GM12891 (cell line): ENCODE measurements at regions not wholly inside any gene's neighbourhood (a gene's known extent, or its start where the extent isn't known, plus 50 kb on each side); places are given as distances from the start of the nearest gene placed in this dataset.

Experiments used
- DNase-seq: peaks from one replicate; pipeline ENCODE4 v3.0.0; 2011; ENCODE audit warnings: low spot score; ENCODE audit not compliant: insufficient read length
- FAIRE-seq: peaks from 2 replicates; lab custom pipeline; 2011; peaks lifted over from hg19 to GRCh38; lab: Jason Lieb, UNC
- PAX5 ChIP-seq: IDR thresholded peaks from 2 replicates; pipeline ENCODE4 v1.6.1; 2011; ENCODE audit warnings: low read length, moderate library complexity, mild to moderate bottlenecking; ENCODE audit not compliant: insufficient read depth, severe bottlenecking
- POLR2A ChIP-seq: IDR thresholded peaks from 2 replicates; pipeline ENCODE4 v1.6.1; 2011; ENCODE audit warnings: low read depth, low read length, control low read depth
- POLR2AphosphoS5 ChIP-seq: IDR thresholded peaks from 2 replicates; pipeline ENCODE4 v1.6.1; 2011; ENCODE audit warnings: low read depth, low read length, control low read depth
- POU2F2 ChIP-seq: IDR thresholded peaks from 2 replicates; pipeline ENCODE4 v1.6.1; 2011; ENCODE audit warnings: low read depth, mild to moderate bottlenecking, control low read depth, low read length, moderate library complexity
- SPI1 ChIP-seq: IDR thresholded peaks from 2 replicates; pipeline ENCODE4 v1.6.1; 2011; ENCODE audit warnings: low read depth, low read length, control low read depth
- TAF1 ChIP-seq: IDR thresholded peaks from 2 replicates; pipeline ENCODE4 v1.6.1; 2011; ENCODE audit warnings: low read depth, low read length, control low read depth

GRCh38 chr12:13713556-13714410, 267.6 kb downstream of the GRIN2B start:
- no peak for FAIRE-seq
- TF ChIP-seq POU2F2 = no peak
- DNase-seq = no peak

- FAIRE-seq = no peak
- TF ChIP-seq SPI1 = no peak
- no peak for DNase-seq
Measured at GRCh38 chr12:13707829-13708228, 273.6 kb downstream of the GRIN2B start.

- FAIRE-seq (no peak), DNase-seq (no peak)
- no peak for TF ChIP-seq POU2F2
Measured at GRCh38 chr12:13702381-13702780, 279.0 kb downstream of the GRIN2B start.

GRCh38 chr12:13701502-13701901, 279.9 kb downstream of the GRIN2B start:
- TF ChIP-seq POLR2AphosphoS5 (no peak), TAF1 (no peak), POU2F2 (no peak), PAX5 (no peak), SPI1 (no peak), POLR2A (no peak)
- DNase-seq (no peak), FAIRE-seq (no peak)

- DNase-seq = no peak
- FAIRE-seq = no peak
- TF ChIP-seq POLR2AphosphoS5 (no peak), POU2F2 (no peak), PAX5 (no peak), POLR2A (no peak), TAF1 (no peak), SPI1 (no peak)
Measured at GRCh38 chr12:13697973-13698372, 283.4 kb downstream of the GRIN2B start.

GRCh38 chr12:13695781-13696180, 285.6 kb downstream of the GRIN2B start:
- TF ChIP-seq SPI1 = no peak
- TF ChIP-seq PAX5 = no peak
- TF ChIP-seq POLR2AphosphoS5 = no peak
- no peak for TF ChIP-seq POU2F2
- no peak for TF ChIP-seq TAF1
- TF ChIP-seq POLR2A = no peak
- no peak for DNase-seq
- no peak for FAIRE-seq

DNA sequence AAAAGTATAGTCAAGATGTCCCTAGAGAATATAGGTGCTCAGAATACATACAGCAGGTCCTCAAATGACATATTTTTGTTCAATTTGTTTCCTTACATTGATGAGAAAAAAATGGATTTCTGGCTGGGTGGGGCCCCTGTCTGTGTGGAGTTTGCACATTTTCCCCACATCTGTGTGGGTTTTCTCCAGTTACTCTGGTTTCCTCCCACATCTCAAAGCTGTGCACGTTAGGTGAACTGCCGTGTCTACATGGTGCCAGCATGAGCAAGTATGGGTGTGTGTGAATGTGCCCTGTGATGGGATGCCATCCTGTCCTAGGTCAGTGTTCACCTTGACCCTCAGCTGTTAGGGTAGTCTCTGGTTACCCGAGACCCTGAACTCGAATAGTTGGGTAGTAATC, 289.1 kb downstream of the GRIN2B start:
- FAIRE-seq (no peak), DNase-seq (no peak)
- TF ChIP-seq TAF1 (no peak), SPI1 (no peak), POU2F2 (no peak), POLR2AphosphoS5 (no peak), PAX5 (no peak), POLR2A (no peak)

- FAIRE-seq = no peak
- TF ChIP-seq POLR2A = no peak
- no peak for TF ChIP-seq POU2F2
- TF ChIP-seq PAX5 = no peak
- no peak for TF ChIP-seq TAF1
- TF ChIP-seq SPI1 = no peak
- TF ChIP-seq POLR2AphosphoS5 = no peak
- no peak for DNase-seq
Measured at GRCh38 chr12:13691598-13691997, 289.8 kb downstream of the GRIN2B start.

DNA sequence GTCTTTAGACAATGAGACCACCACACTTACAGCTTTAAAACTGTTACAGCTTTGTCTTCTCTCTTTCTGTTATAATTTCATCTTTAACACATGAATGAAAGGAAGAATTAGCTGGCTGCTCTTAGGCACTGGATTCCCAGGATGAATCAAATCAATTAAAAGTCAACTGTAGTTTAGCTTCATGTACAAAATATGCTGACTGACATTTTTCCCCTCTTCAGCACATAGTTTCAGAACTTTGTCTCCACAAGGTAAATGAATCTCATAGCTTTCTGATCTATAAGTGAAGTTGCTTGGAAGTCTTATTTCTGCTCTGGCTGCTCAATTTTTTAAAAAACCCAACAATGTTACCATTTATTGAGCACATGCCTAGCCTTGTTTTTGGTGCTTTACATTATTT, 293.8 kb downstream of the GRIN2B start:
- TF ChIP-seq POLR2AphosphoS5 = no peak
- FAIRE-seq = no peak
- no peak for DNase-seq

DNA sequence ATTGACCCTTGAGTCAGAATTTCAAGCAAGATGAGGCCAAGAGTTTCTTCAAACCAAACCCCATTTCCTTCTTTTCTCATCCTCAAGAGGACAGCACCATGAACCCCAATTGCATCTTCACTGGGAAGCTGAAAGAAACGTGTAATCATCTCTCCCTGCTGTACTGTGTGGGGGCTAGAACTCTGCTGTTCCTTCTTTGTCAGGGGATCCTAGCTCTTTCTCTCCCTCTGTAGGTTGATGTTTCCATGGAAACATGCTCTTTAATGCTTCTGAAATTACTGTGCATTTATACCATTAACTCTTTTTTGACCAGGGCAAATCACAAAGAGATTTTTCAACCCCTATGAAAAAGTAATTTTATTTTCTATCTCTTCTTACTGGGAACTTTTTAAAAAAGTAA, 295.1 kb downstream of the GRIN2B start:
- TF ChIP-seq PAX5 (no peak), SPI1 (no peak), POLR2AphosphoS5 (no peak), TAF1 (no peak), POU2F2 (no peak), POLR2A (no peak)
- FAIRE-seq (no peak), DNase-seq (no peak)

DNA sequence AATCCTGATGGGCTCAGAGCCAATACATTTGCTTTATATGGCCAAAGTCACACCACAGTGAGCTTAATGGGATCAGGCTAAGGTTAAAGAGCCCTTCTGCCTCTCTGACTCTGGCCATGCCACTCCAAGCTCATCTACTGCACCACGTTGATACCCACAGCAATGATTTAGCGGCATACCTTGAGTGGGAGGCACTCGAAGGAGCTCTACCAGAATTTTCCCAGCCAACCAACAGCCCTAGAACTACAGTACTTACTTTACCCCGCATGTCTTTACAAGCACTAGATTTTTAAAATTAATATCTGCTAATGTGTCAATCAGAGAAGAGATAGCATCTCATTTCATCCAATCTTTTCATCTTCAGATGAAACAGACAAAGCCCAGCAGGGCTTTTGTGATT, 300.5 kb downstream of the GRIN2B start:
- TF ChIP-seq PAX5 (no peak), POU2F2 (no peak), SPI1 (no peak)
- DNase-seq (no peak), FAIRE-seq (no peak)

GRCh38 chr12:13676880-13677279, 304.5 kb downstream of the GRIN2B start:
- DNase-seq = no peak
- no peak for FAIRE-seq
- TF ChIP-seq POU2F2 (no peak), PAX5 (no peak), POLR2AphosphoS5 (no peak), SPI1 (no peak), POLR2A (no peak), TAF1 (no peak)
